Large intestine (tissue), 3 donors: ENCODE measurements at regions not wholly inside any gene's neighbourhood (a gene's known extent, or its start where the extent isn't known, plus 50 kb on each side); places are given as distances from the start of the nearest gene placed in this dataset.

Experiments
- DNase-seq, 2 donors: peaks; one replicate each; pipeline versions ENCODE4 v3.0.0 to v3.0.0-alpha.2; 2013
- H3K27ac ChIP-seq: one replicate; pipeline ENCODE4 v1.5.1; 2013; ENCODE audit warnings: low read length
- H3K27me3 ChIP-seq: 2 replicates; pipeline ENCODE4 v1.6.1; 2013; ENCODE audit warnings: low read length; ENCODE audit not compliant: control insufficient read depth, insufficient read depth
- H3K36me3 ChIP-seq: 2 replicates; pipeline ENCODE4 v1.6.1; 2013; ENCODE audit warnings: low read length; ENCODE audit not compliant: control insufficient read depth, insufficient read depth
- H3K4me1 ChIP-seq: one replicate; pipeline ENCODE4 v1.6.1; 2013; ENCODE audit warnings: low read length; ENCODE audit not compliant: control insufficient read depth, insufficient read depth
- H3K4me3 ChIP-seq: one replicate; pipeline ENCODE4 v1.5.1; 2013; ENCODE audit warnings: low read length
- H3K9me3 ChIP-seq: one replicate; pipeline ENCODE4 v1.6.1; 2013; ENCODE audit warnings: mild to moderate bottlenecking, low read depth, low read length, moderate library complexity; ENCODE audit not compliant: control insufficient read depth
- WGBS: methylation state at CpG from one replicate; pipeline ENCODE4 v1.1.5; 2013; ENCODE audit warnings: low lambda C conversion rate; ENCODE audit not compliant: insufficient coverage; 5-methylcytosine and 5-hydroxymethylcytosine counted together

GRCh38 chr20:63090682-63091571 lies 84.2 kb upstream of the BHLHE23 start:
- Histone ChIP-seq H3K27ac (no peak overlapping the region), H3K4me3 (no peak overlapping the region), H3K36me3 (no peaks in the 10 kb centered on the region), H3K27me3 (peaks cover 10% of the 10 kb centered on the region), H3K9me3 (no peaks in the 10 kb centered on the region), H3K4me1 (no peaks in the 10 kb centered on the region)
- 60% methylated on average over 3 of the region's 30 CpGs for WGBS
- DNase-seq: no peak

DNA sequence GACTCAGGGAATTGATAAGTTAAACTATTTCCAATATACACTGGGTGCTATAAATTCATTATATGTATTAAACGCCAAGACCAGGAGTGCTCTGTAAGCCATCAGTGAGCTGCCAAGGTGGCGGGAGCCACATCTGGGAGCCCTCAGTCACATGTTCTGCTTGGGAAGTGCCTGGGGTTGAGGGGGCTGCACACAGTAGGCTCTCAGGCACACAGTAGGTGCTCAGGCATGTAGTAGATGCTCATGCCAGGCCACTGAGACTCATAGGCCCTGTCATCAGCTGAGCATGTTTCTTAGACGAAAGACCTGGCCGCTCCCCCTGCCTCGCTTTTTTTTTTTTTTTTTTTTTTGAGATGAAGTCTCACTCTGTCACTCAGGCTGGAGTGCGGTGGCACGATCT lies 83.3 kb upstream of the BHLHE23 start:
- Histone ChIP-seq H3K27ac (no peak overlapping the region), H3K27me3 (peaks cover 7% of the 10 kb centered on the region), H3K9me3 (no peaks in the 10 kb centered on the region), H3K4me3 (no peak overlapping the region), H3K4me1 (no peaks in the 10 kb centered on the region), H3K36me3 (no peaks in the 10 kb centered on the region)
- DNase-seq: no peak
- WGBS: no CpG with 5 or more reads among the region's 7 CpGs

GRCh38 chr20:63089051-63089907 lies 82.5 kb upstream of the BHLHE23 start:
- Histone ChIP-seq H3K4me3 (no peak overlapping the region), H3K27ac (no peak overlapping the region), H3K36me3 (no peaks in the 10 kb centered on the region), H3K4me1 (no peaks in the 10 kb centered on the region), H3K9me3 (no peaks in the 10 kb centered on the region), H3K27me3 (peaks cover 1% of the 10 kb centered on the region)
- DNase-seq: no peak
- WGBS: no CpG with 5 or more reads among the region's 37 CpGs

DNA sequence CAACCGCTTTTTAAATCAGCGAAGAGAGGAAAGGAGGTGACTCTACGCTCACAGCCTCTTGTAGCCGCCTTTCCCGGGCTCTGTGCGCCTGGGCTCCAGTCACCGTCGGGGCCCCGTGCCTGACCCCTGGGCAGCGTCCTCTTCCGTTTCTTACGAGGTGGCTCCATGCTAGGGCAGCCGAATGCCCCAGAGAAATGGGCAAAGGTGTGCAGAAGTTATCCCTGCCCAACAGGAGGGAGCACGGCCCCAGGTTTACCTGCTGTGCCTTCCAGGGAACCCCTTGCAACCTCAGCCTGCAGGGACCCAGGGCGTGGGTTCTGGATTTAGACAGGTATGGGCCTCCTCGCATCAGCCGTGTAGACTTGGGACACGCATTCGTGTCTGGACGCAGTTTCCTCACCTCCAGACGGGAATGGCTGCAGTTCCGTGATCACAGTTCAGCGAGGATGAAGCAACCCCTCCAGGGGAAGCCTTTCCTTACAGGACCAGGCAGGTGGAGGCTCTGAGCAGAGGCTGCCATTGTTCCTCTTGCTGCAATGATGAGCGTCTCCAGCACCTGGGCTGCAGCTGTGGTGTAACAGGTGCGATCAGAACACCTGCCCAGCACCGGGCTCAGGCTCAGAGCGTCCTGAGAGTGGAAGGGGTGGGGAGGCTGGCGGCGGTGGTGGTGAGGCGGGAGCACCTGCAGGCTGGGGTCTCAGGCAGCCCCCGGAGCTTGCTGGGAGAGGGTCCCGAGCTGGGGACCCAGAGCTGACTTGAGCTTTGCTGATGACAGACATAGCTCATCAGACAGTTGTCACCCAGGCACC lies 81.3 kb upstream of the BHLHE23 start:
- H3K27me3 ChIP-seq: peaks cover 2% of the 10 kb centered on the region
- WGBS: no CpG with 5 or more reads among the region's 32 CpGs
- H3K4me1 ChIP-seq: no peaks in the 10 kb centered on the region
- no peaks in the 10 kb centered on the region for H3K9me3 ChIP-seq
- DNase-seq: no peak
- H3K4me3 ChIP-seq: no peak overlapping the region
- no peak overlapping the region for H3K27ac ChIP-seq
- no peaks in the 10 kb centered on the region for H3K36me3 ChIP-seq

DNA sequence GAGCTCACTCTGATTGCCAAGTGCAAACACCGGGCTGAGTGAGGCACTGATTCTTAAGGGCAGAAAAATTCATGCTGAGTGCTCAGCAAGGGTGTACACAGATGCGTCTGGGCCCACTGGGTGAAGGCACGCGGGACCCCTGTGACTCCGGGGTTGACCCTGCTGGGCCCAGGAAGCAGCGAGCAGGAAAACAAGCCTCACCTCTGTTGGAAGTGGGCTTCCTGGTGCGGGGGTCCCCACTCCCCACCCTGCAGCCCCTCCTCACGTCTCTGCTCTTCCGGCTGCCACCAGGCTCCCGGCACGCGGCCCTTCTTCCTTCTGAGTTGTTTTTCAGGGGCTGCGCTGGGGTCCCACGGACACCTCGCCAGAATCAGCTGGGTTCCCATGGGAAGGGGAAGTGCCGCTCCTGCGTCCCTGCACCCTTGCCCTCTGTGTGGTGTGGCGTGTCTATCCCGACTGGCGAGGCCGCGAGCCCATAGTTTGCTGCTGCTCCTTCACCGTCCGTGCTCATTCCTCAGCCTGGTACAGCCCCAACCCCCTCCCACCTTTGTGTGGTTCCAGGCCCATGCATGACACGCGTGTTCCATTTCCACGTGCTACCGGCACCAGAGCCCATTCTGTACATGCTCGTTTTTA lies 80.6 kb upstream of the BHLHE23 start:
- 100% methylated on average over 2 of the region's 29 CpGs for WGBS
- Histone ChIP-seq H3K27ac (no peak overlapping the region), H3K27me3 (peaks cover 5% of the 10 kb centered on the region), H3K36me3 (no peaks in the 10 kb centered on the region), H3K4me1 (no peaks in the 10 kb centered on the region), H3K9me3 (no peaks in the 10 kb centered on the region), H3K4me3 (no peak overlapping the region)
- no peak for DNase-seq

DNA sequence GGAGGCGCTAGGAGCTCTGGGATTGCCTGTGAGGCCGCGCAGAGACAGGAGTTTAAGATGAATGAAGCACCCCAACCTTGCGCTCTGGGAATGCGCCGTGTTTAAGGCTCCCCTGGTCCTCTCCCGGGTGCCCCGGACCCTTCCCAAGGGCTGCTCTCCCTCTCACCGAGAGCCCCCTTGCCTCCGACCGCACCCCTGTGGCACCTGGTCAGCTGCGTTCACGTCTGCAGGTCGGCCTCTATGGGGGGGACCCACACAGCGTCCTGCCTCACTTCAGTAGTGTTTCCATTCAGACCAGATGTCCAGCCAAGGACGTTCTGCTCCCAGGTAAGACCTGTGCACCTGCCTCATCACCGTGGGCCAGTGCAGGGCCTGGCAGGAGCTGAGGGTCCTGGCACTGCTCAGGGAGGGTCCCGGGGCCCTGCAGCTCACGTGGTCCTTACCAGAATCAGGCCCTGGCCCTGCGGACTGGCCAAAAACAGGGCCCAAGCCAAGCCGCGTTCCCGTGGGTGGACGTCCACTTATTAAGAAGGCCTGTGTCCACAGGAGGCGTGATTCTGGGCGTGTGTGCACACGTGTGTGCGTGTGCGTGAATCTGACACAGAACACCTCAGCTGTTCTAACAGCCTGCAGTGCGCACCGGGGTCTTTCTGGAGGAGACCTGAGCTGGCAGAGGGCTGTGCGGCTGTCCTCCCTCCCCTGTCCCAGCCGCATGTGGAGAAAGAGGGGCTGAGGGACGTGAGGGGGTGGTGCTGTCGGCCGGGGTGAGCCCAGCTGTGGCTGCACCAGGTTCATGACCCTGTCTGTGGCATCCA lies 79.9 kb upstream of the BHLHE23 start:
- Histone ChIP-seq H3K4me3 (no peak overlapping the region), H3K36me3 (no peaks in the 10 kb centered on the region), H3K4me1 (no peaks in the 10 kb centered on the region), H3K9me3 (no peaks in the 10 kb centered on the region), H3K27ac (no peak overlapping the region), H3K27me3 (peaks cover 5% of the 10 kb centered on the region)
- no CpG with 5 or more reads among the region's 36 CpGs for WGBS
- DNase-seq: no peak

GRCh38 chr20:63085151-63085861 lies 78.5 kb upstream of the BHLHE23 start:
- Histone ChIP-seq H3K27me3 (peaks cover 5% of the 10 kb centered on the region), H3K27ac (no peak overlapping the region), H3K4me1 (no peaks in the 10 kb centered on the region), H3K9me3 (no peaks in the 10 kb centered on the region), H3K36me3 (no peaks in the 10 kb centered on the region), H3K4me3 (no peak overlapping the region)
- no CpG with 5 or more reads among the region's 34 CpGs for WGBS
- DNase-seq: no peak

GRCh38 chr20:63084563-63084927 lies 77.8 kb upstream of the BHLHE23 start:
- H3K27ac ChIP-seq: no peak overlapping the region
- no peak overlapping the region for H3K4me3 ChIP-seq
- DNase-seq: no peak
- no peaks in the 10 kb centered on the region for H3K4me1 ChIP-seq
- H3K27me3 ChIP-seq: peaks cover 5% of the 10 kb centered on the region
- no peaks in the 10 kb centered on the region for H3K36me3 ChIP-seq
- no CpG with 5 or more reads among the region's 15 CpGs for WGBS
- no peaks in the 10 kb centered on the region for H3K9me3 ChIP-seq
